ENCODE measurements at regions not wholly inside any gene's neighbourhood (a gene's known extent, or its start where the extent isn't known, plus 50 kb on each side); places are given as distances from the start of the nearest gene placed in this dataset.

DNA sequence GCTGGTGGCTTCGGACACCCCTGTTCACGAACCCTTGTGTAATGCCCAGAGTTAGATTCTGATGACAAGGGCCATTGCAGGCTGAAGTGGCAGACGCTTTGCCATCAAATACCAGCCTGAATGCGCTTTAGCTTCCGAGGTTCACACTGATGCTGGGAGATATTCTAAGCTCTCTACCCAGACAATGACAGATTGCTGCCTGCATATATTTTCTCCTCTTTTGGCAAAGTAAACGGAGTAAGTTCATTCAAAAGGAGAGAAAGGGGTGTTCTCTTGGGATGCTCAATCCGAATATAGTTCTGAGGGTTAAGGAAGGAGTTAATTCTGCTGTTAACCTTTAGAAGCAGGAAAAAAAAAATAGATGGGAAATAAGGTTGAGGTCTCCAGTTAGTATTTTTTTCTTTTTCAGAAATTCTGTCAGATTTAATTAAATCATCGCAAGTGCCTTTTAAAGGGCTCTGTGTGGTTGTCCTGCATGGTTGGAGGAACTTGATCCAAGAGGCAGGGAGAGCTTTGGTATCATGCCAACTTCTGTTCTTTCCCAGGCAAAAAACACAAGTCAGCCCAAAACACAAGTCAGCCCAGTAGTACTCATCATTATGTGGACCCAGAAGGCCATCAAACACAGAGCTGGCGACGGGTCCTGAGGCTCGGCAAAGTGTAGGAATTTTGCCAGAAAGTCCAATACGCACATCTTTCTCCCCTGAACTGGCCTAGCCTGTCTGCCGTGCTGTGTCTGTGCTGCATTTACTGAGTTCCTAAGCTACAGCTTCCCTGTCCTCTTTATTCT lies 70.9 kb upstream of the ST8SIA2 start:
- TF ChIP-seq EZH2 (IDR thresholded peaks at IDR 0.05; ENCODE audit: borderline replicate concordance, low read length): no peak
- TF ChIP-seq, protein P1, sequence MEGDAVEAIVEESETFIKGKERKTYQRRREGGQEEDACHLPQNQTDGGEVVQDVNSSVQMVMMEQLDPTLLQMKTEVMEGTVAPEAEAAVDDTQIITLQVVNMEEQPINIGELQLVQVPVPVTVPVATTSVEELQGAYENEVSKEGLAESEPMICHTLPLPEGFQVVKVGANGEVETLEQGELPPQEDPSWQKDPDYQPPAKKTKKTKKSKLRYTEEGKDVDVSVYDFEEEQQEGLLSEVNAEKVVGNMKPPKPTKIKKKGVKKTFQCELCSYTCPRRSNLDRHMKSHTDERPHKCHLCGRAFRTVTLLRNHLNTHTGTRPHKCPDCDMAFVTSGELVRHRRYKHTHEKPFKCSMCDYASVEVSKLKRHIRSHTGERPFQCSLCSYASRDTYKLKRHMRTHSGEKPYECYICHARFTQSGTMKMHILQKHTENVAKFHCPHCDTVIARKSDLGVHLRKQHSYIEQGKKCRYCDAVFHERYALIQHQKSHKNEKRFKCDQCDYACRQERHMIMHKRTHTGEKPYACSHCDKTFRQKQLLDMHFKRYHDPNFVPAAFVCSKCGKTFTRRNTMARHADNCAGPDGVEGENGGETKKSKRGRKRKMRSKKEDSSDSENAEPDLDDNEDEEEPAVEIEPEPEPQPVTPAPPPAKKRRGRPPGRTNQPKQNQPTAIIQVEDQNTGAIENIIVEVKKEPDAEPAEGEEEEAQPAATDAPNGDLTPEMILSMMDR (conservative IDR thresholded peaks at IDR 0.05 in 1 of 2, IDR thresholded peaks at IDR 0.05 in 1 of 2; ENCODE audit: extremely low read depth in 1 of 2, insufficient read depth in 1 of 2, low read depth in 1 of 2, low read length in 2 of 2): no peak

All from mammary epithelial cell (primary cell).